ENCODE measurements at regions not wholly inside any gene's neighbourhood (a gene's known extent, or its start where the extent isn't known, plus 50 kb on each side); places are given as distances from the start of the nearest gene placed in this dataset.
A peak's percentile ranks its signal among the peaks of the same experiment; 100 is the strongest.

DNA sequence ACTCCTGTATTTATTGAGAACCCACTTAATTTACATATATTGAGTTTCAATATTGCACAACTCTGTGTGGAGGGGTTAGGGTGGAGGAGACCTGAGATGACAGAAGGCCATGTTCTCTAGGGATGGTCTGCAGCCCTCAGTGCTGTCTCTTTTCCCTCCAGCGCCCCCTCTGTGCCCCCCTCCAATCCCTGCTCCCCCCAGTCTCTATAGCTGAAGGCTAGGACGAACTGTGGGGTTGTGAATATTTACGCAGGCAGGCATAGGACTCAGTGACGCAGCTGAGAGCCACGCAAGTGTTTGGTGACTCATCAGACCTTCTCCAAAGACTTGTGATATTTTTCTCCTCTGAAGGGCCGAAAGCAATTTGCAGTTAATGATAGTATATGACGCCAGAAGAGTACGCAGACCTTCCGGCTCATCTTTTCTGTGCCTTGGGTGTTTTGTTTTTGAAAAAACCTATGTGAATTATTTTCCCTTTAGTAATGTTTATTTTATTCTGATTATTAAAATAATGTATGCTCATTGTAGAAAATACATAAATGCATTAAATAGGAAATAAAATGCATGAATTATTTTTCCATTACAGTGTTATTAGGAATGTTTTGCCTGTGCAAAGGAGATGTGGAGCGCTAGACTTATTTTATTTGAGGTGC lies 85.3 kb downstream of the SLC25A47 start:
- H3K27ac ChIP-seq (ENCODE audit: low read depth, low read length): no peak overlapping the region; the same call in 1 of the 2 replicates
- no peaks in the 10 kb centered on the region for H3K36me3 ChIP-seq (ENCODE audit: insufficient read depth, low read length)
- H3K4me3 ChIP-seq (ENCODE audit: low read depth, low read length): no peak overlapping the region
- H3K27me3 ChIP-seq (ENCODE audit: insufficient read depth, low read length): no peaks in the 10 kb centered on the region
- H3K4me1 ChIP-seq (ENCODE audit: control insufficient read depth, insufficient read depth, low read length, unreplicated experiment): peaks cover 21% of the 10 kb centered on the region
- peaks cover 3% of the 10 kb centered on the region for H3K79me2 ChIP-seq (ENCODE audit: control insufficient read depth, insufficient read depth, low read length, unreplicated experiment)
- no peak overlapping the region for H2AFZ ChIP-seq (ENCODE audit: low read length, unreplicated experiment)

- no peak overlapping the region for H3K4me3 ChIP-seq (ENCODE audit: low read depth, low read length)
- peaks cover 21% of the 10 kb centered on the region for H3K4me1 ChIP-seq (ENCODE audit: control insufficient read depth, insufficient read depth, low read length, unreplicated experiment)
- no peaks in the 10 kb centered on the region for H3K36me3 ChIP-seq (ENCODE audit: insufficient read depth, low read length)
- H3K79me2 ChIP-seq (ENCODE audit: control insufficient read depth, insufficient read depth, low read length, unreplicated experiment): peaks cover 3% of the 10 kb centered on the region
- H2AFZ ChIP-seq (ENCODE audit: low read length, unreplicated experiment): no peak overlapping the region
- no peaks in the 10 kb centered on the region for H3K27me3 ChIP-seq (ENCODE audit: insufficient read depth, low read length)
- H3K27ac ChIP-seq (ENCODE audit: low read depth, low read length): no peak overlapping the region
Measured at GRCh38 chr14:100409003-100409360, 85.8 kb downstream of the SLC25A47 start.

- peaks cover 21% of the 10 kb centered on the region for H3K4me1 ChIP-seq (ENCODE audit: control insufficient read depth, insufficient read depth, low read length, unreplicated experiment)
- H3K79me2 ChIP-seq (ENCODE audit: control insufficient read depth, insufficient read depth, low read length, unreplicated experiment): peaks cover 3% of the 10 kb centered on the region
- H2AFZ ChIP-seq (ENCODE audit: low read length, unreplicated experiment): no peak overlapping the region
- no peaks in the 10 kb centered on the region for H3K36me3 ChIP-seq (ENCODE audit: insufficient read depth, low read length)
- no peak overlapping the region for H3K27ac ChIP-seq (ENCODE audit: low read depth, low read length)
- H3K4me3 ChIP-seq (ENCODE audit: low read depth, low read length): no peak overlapping the region
- H3K27me3 ChIP-seq (ENCODE audit: insufficient read depth, low read length): no peaks in the 10 kb centered on the region
Measured at GRCh38 chr14:100409651-100410050, 86.5 kb downstream of the SLC25A47 start.

- Histone ChIP-seq H3K4me1 (ENCODE audit: control insufficient read depth, insufficient read depth, low read length, unreplicated experiment) (peaks cover 21% of the 10 kb centered on the region), H3K27me3 (ENCODE audit: insufficient read depth, low read length) (no peaks in the 10 kb centered on the region), H3K79me2 (ENCODE audit: control insufficient read depth, insufficient read depth, low read length, unreplicated experiment) (peaks cover 3% of the 10 kb centered on the region), H3K4me3 (ENCODE audit: low read depth, low read length) (no peak overlapping the region), H2AFZ (ENCODE audit: low read length, unreplicated experiment) (no peak overlapping the region), H3K36me3 (ENCODE audit: insufficient read depth, low read length) (no peaks in the 10 kb centered on the region), H3K27ac (ENCODE audit: low read depth, low read length) (no peak overlapping the region)
Measured at GRCh38 chr14:100410056-100410565, 87.0 kb downstream of the SLC25A47 start.

- Histone ChIP-seq H3K4me3 (ENCODE audit: low read depth, low read length) (no peak overlapping the region), H3K36me3 (ENCODE audit: insufficient read depth, low read length) (no peaks in the 10 kb centered on the region), H3K4me1 (ENCODE audit: control insufficient read depth, insufficient read depth, low read length, unreplicated experiment) (peaks cover 20% of the 10 kb centered on the region), H2AFZ (ENCODE audit: low read length, unreplicated experiment) (no peak overlapping the region), H3K79me2 (ENCODE audit: control insufficient read depth, insufficient read depth, low read length, unreplicated experiment) (peaks cover 3% of the 10 kb centered on the region), H3K27ac (ENCODE audit: low read depth, low read length) (no peak overlapping the region), H3K27me3 (ENCODE audit: insufficient read depth, low read length) (no peaks in the 10 kb centered on the region)
Measured at GRCh38 chr14:100413699-100414098, 90.6 kb downstream of the SLC25A47 start.

DNA sequence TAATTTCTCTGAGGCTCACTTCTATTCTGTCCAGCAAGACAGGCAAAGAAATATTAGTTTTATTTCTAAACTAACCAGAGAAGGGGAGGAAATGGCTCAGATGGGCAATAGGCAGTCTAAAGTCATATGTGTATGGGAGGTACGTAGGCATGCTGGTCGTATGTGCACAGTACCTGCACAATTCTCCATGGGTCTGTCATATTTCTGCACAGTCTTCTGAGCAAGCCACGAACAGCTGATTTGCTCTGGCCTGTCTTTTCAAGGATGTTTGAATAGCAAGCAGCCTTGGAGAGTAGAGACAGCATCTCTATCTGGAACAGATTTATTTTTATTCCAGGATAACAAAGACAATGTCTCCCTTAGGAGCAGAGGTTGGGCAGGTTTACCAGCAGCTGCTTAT lies 92.1 kb downstream of the SLC25A47 start:
- H3K36me3 ChIP-seq (ENCODE audit: insufficient read depth, low read length): no peaks in the 10 kb centered on the region
- H3K4me1 ChIP-seq (ENCODE audit: control insufficient read depth, insufficient read depth, low read length, unreplicated experiment): peaks cover 16% of the 10 kb centered on the region
- H2AFZ ChIP-seq (ENCODE audit: low read length, unreplicated experiment): no peak overlapping the region
- H3K27ac ChIP-seq (ENCODE audit: low read depth, low read length): no peak overlapping the region
- H3K79me2 ChIP-seq (ENCODE audit: control insufficient read depth, insufficient read depth, low read length, unreplicated experiment): no peaks in the 10 kb centered on the region
- H3K4me3 ChIP-seq (ENCODE audit: low read depth, low read length): no peak overlapping the region
- no peaks in the 10 kb centered on the region for H3K27me3 ChIP-seq (ENCODE audit: insufficient read depth, low read length)

- Histone ChIP-seq H3K79me2 (ENCODE audit: control insufficient read depth, insufficient read depth, low read length, unreplicated experiment) (no peaks in the 10 kb centered on the region), H3K27ac (ENCODE audit: low read depth, low read length) (peak overlapping the region; percentile 55), H2AFZ (ENCODE audit: low read length, unreplicated experiment) (no peak overlapping the region), H3K4me1 (ENCODE audit: control insufficient read depth, insufficient read depth, low read length, unreplicated experiment) (peaks cover 16% of the 10 kb centered on the region), H3K36me3 (ENCODE audit: insufficient read depth, low read length) (no peaks in the 10 kb centered on the region), H3K27me3 (ENCODE audit: insufficient read depth, low read length) (no peaks in the 10 kb centered on the region), H3K4me3 (ENCODE audit: low read depth, low read length) (no peak overlapping the region)
Measured at GRCh38 chr14:100416081-100416680, 93.0 kb downstream of the SLC25A47 start.

DNA sequence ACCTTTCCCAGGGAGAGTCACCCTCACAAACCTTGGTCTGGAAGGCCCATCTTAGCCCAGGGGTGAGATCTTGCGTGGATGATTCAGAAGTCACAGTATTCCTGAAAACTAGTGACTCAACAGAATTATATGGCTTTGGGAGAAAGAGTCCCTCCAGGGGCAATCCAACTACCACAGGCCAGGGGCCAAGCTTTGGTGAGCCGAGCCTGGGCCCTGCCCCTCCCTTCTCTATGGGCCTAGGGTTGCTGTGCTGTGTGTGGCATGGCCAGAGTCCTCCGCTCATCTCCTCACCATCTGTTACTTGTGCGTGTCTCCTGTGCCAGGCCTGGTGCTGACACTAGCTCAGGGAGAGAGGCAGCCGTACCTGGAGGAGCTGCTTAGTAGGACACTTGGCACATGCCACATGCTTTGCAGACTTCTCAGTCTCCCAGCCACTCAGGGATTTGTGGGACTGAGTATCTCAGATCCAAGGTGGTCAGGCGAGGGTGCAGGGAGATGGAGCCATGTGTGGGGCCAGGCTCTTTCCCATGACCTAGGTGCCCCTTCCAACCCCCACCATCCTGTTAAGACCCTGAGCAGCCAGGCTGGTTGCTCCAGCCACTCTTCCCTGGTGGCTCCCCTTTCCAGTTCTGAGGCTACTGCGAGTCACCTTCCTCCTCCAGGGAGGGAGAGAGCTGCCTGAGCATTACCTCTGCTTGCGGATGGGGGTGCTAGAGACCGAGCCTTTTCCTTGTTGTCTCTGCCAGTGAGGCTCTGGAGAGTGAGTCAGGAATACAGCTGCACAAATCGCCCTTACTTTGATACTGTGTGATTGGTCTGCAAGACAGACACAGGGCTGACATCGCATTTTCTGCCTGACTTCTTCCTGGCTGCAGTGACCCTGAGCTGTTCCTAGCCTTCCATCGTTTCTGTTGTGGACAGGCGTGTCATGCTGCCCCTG lies 94.1 kb downstream of the SLC25A47 start:
- no peaks in the 10 kb centered on the region for H3K27me3 ChIP-seq (ENCODE audit: insufficient read depth, low read length)
- H3K4me1 ChIP-seq (ENCODE audit: control insufficient read depth, insufficient read depth, low read length, unreplicated experiment): peaks cover 16% of the 10 kb centered on the region
- no peak overlapping the region for H2AFZ ChIP-seq (ENCODE audit: low read length, unreplicated experiment)
- no peaks in the 10 kb centered on the region for H3K36me3 ChIP-seq (ENCODE audit: insufficient read depth, low read length)
- no peaks in the 10 kb centered on the region for H3K79me2 ChIP-seq (ENCODE audit: control insufficient read depth, insufficient read depth, low read length, unreplicated experiment)
- H3K27ac ChIP-seq (ENCODE audit: low read depth, low read length): peak overlapping the region; percentile 55
- H3K4me3 ChIP-seq (ENCODE audit: low read depth, low read length): no peak overlapping the region

DNA sequence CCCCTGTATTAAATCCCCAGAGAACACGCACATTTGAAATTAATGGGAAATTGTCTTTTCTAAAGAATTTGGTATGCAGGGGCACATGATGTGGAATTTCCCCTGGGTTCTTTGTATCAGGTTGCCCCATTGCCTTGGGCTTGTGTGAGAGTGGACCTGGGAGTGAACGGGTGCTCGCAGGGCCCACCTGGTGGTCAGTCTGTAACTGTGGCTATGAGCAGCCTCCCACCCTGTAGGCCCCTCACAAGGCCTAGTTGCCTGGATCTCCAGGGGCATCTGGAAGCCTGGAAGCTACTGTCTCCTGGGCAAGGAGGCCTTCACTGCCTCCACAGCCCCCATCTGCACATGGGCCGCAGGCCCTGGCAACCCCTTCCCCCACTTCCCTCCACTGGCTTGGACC lies 96.7 kb downstream of the SLC25A47 start:
- Histone ChIP-seq H3K79me2 (ENCODE audit: control insufficient read depth, insufficient read depth, low read length, unreplicated experiment) (peaks cover 7% of the 10 kb centered on the region), H3K4me3 (ENCODE audit: low read depth, low read length) (no peak overlapping the region), H3K27me3 (ENCODE audit: insufficient read depth, low read length) (no peaks in the 10 kb centered on the region), H3K27ac (ENCODE audit: low read depth, low read length) (no peak overlapping the region), H3K36me3 (ENCODE audit: insufficient read depth, low read length) (no peaks in the 10 kb centered on the region), H2AFZ (ENCODE audit: low read length, unreplicated experiment) (no peak overlapping the region), H3K4me1 (ENCODE audit: control insufficient read depth, insufficient read depth, low read length, unreplicated experiment) (peaks cover 21% of the 10 kb centered on the region)

DNA sequence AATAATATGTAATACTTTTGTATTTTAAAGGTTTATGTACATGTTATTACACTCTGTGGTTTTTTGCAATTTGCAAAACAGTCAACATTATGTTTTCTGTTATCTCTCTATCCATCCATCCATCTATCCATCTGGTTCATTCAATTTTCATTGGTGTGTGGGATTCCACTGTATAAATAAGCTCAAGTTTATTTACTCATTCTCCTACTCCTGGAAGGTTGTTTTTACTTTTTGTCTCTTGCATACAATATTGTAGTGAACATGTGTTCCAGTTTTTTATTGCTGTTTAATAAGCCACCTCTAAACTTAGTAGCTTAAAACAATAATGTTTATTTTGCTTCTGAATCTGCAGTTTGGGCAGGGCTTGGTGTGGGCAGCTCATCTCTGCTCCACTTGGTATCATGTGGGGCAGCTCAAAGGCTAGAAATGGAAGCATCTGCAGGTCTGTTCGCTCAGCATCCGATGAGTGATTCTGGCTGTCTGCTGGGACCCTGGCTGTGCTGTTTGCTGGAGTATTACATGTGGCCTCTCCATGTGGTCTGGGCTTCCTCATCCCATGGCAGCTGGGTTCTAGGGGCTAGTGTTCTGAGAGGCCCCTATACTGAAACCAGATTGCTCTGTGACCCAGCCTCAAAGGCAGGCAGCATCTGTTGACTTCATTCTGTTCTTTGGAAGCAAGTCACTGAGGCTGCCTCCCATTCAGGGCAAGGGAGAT lies 98.8 kb downstream of the SLC25A47 start:
- peaks cover 22% of the 10 kb centered on the region for H3K4me1 ChIP-seq (ENCODE audit: control insufficient read depth, insufficient read depth, low read length, unreplicated experiment)
- peaks cover 7% of the 10 kb centered on the region for H3K79me2 ChIP-seq (ENCODE audit: control insufficient read depth, insufficient read depth, low read length, unreplicated experiment)
- H3K36me3 ChIP-seq (ENCODE audit: insufficient read depth, low read length): no peaks in the 10 kb centered on the region
- no peaks in the 10 kb centered on the region for H3K27me3 ChIP-seq (ENCODE audit: insufficient read depth, low read length)
- H3K4me3 ChIP-seq (ENCODE audit: low read depth, low read length): no peak overlapping the region
- H2AFZ ChIP-seq (ENCODE audit: low read length, unreplicated experiment): no peak overlapping the region
- no peak overlapping the region for H3K27ac ChIP-seq (ENCODE audit: low read depth, low read length)
